CD14-positive monocyte (primary cell): ENCODE measurements at regions not wholly inside any gene's neighbourhood (a gene's known extent, or its start where the extent isn't known, plus 50 kb on each side); places are given as distances from the start of the nearest gene placed in this dataset.

ENCODE experiments used
- DNase-seq, 3 donors: peaks; one replicate each; pipeline ENCODE4 v3.0.0-alpha.2; 2011 to 2022
- H2AFZ ChIP-seq: 2 replicates; pipeline ENCODE4 v1.6.0; 2012; ENCODE audit warnings: mild to moderate bottlenecking, low read depth, low read length, inconsistent platforms; ENCODE audit not compliant: insufficient read depth, poor library complexity, severe bottlenecking
- H3K27ac ChIP-seq, 2 donors: 1 replicate in 1 of 2; 2 replicates in 1 of 2; pipeline ENCODE4 v1.5.1; 2012 to 2013; ENCODE audit warnings: low read length in 2 of 2, control low read depth in 1 of 2, inconsistent platforms in 1 of 2, low read depth in 1 of 2, mild to moderate bottlenecking in 1 of 2
- H3K27me3 ChIP-seq, 2 donors: one replicate each; pipeline versions ENCODE4 v1.6.0 to v1.6.1; 2011 to 2013; ENCODE audit warnings: low read length in 2 of 2; ENCODE audit not compliant: control insufficient read depth in 2 of 2, insufficient read depth in 2 of 2
- H3K36me3 ChIP-seq, 2 donors: replicated peaks in 1 of 2; 1 replicate in 1 of 2; 2 replicates in 1 of 2; pipeline versions ENCODE4 v1.5.1 to v1.6.1; 2012 to 2013; ENCODE audit warnings: low read length in 2 of 2, control low read depth in 1 of 2, inconsistent platforms in 1 of 2, mild to moderate bottlenecking in 1 of 2; ENCODE audit not compliant: insufficient read depth in 2 of 2, control insufficient read depth in 1 of 2
- H3K4me1 ChIP-seq, 2 donors: 1 replicate in 1 of 2; 2 replicates in 1 of 2; pipeline versions ENCODE4 v1.5.1 to v1.6.1; 2012 to 2013; ENCODE audit warnings: low read length in 2 of 2, control low read depth in 1 of 2, inconsistent platforms in 1 of 2, mild to moderate bottlenecking in 1 of 2, moderate library complexity in 1 of 2; ENCODE audit not compliant: insufficient read depth in 2 of 2, control insufficient read depth in 1 of 2
- H3K4me2 ChIP-seq: replicated peaks from 2 replicates; pipeline ENCODE3; 2012; ENCODE audit warnings: low read length, moderate library complexity, mild to moderate bottlenecking; ENCODE audit not compliant: poor library complexity, severe bottlenecking; ENCODE audit errors: extremely low read depth
- H3K4me3 ChIP-seq, 3 experiments: fragments of 200-600 bp in 1 of 3; sonication (generic) in 1 of 3; replicated peaks in 1 of 3; 1 replicate in 2 of 3; 2 replicates in 1 of 3; pipeline ENCODE4 v1.5.1; 2011 to 2013; ENCODE audit warnings: low read length in 3 of 3, mild to moderate bottlenecking in 3 of 3, control low read depth in 2 of 3, low read depth in 2 of 3, inconsistent platforms in 1 of 3, moderate library complexity in 1 of 3
- H3K79me2 ChIP-seq: 2 replicates; pipeline ENCODE4 v1.6.0; 2012; ENCODE audit warnings: mild to moderate bottlenecking, control low read depth, inconsistent platforms, low read length, moderate library complexity; ENCODE audit not compliant: insufficient read depth
- H3K9ac ChIP-seq: 2 replicates; pipeline ENCODE4 v1.6.0; 2017; ENCODE audit warnings: low read length, mild to moderate bottlenecking; ENCODE audit not compliant: insufficient read depth, poor library complexity, severe bottlenecking
- H3K9me3 ChIP-seq, 2 donors: replicated peaks in 1 of 2; 1 replicate in 1 of 2; 2 replicates in 1 of 2; pipeline versions ENCODE4 v1.5.1 to v1.6.1; 2012 to 2013; ENCODE audit warnings: low read length in 2 of 2, control low read depth in 1 of 2; ENCODE audit not compliant: control insufficient read depth in 1 of 2, insufficient read depth in 1 of 2
- H4K20me1 ChIP-seq: 2 replicates; pipeline ENCODE4 v1.6.0; 2012; ENCODE audit warnings: mild to moderate bottlenecking, low read length, control low read depth, moderate library complexity; ENCODE audit not compliant: insufficient read depth
- H3K27ac Mint-ChIP-seq, 7 donors: one replicate each; pipeline ENCODE4 v1.8.0; 2020; ENCODE audit warnings: mild to moderate bottlenecking in 7 of 7, mixed read lengths in 7 of 7, moderate library complexity in 6 of 7, inconsistent platforms in 2 of 7
- H3K27me3 Mint-ChIP-seq, 3 donors: one replicate each; pipeline ENCODE4 v1.8.0; 2021 to 2022; ENCODE audit warnings: low read depth in 3 of 3, mild to moderate bottlenecking in 3 of 3, mixed read lengths in 3 of 3, moderate library complexity in 3 of 3, inconsistent platforms in 1 of 3
- H3K36me3 Mint-ChIP-seq, 2 donors: one replicate each; pipeline ENCODE4 v1.8.0; 2020; ENCODE audit warnings: mixed read lengths in 2 of 2, inconsistent platforms in 1 of 2, mild to moderate bottlenecking in 1 of 2
- H3K4me1 Mint-ChIP-seq: one replicate; pipeline ENCODE4 v1.8.0; 2020; ENCODE audit warnings: mild to moderate bottlenecking, mixed read lengths
- H3K4me3 Mint-ChIP-seq, 2 donors: one replicate each; pipeline ENCODE4 v1.8.0; 2020; ENCODE audit warnings: mild to moderate bottlenecking in 2 of 2, mixed read lengths in 2 of 2, moderate library complexity in 1 of 2
- H3K9me3 Mint-ChIP-seq, 7 donors: one replicate each; pipeline ENCODE4 v1.8.0; 2020 to 2022; ENCODE audit warnings: mixed read lengths in 7 of 7, mild to moderate bottlenecking in 6 of 7, moderate library complexity in 6 of 7, inconsistent platforms in 2 of 7
- CTCF ChIP-seq: fragments of 200-600 bp; IDR thresholded peaks from one replicate; pipeline ENCODE4 v1.8.0; 2022; ENCODE audit warnings: antibody characterized with exemption, mild to moderate bottlenecking
- WGBS: methylation state at CpG from one replicate; pipeline ENCODE4 v1.1.5; 2013; ENCODE audit warnings: missing lambda C conversion rate; ENCODE audit not compliant: insufficient coverage; 5-methylcytosine and 5-hydroxymethylcytosine counted together
- intact Hi-C, 2 donors: fragments of 100-400 bp; cut with micrococcal nuclease; formaldehyde crosslinking; loops; one replicate each; pipeline versions ENCODE4 v1.15.0 to v1.15.1; 2023

GRCh38 chr1:4017636-4018365 is 117.7 kb upstream of the C1orf174 start:
- DNase-seq, result no peak
- Histone ChIP-seq H3K4me2 (no peak overlapping the region), H3K9me3 (no peaks in the 10 kb centered on the region), H3K9ac (no peak overlapping the region), H3K79me2 (no peaks in the 10 kb centered on the region), H2AFZ (no peak overlapping the region), H4K20me1 (no peaks in the 10 kb centered on the region), H3K27ac (no peak overlapping the region), H3K4me1 (no peaks in the 10 kb centered on the region), H3K36me3 (no peaks in the 10 kb centered on the region), H3K27me3 (no peaks in the 10 kb centered on the region), H3K4me3 (no peak overlapping the region)
- Mint-ChIP-seq H3K27me3 (peaks cover 2 to 10% (median 2%) of the 10 kb centered on the region in 3 donors), H3K4me3 (no peak overlapping the region), H3K4me1 (no peaks in the 10 kb centered on the region), H3K9me3 (peaks cover 0 to 5% (median 0%) of the 10 kb centered on the region in 7 donors), H3K27ac (no peak overlapping the region), H3K36me3 (no peaks in the 10 kb centered on the region)
- intact Hi-C loops, result no loop called here
- WGBS, result 76% methylated on average over 10 of the region's 12 CpGs
- no peak for TF ChIP-seq CTCF

GRCh38 chr1:4018466-4019146 is 118.5 kb upstream of the C1orf174 start:
- TF ChIP-seq CTCF, result no peak
- no peaks in the 10 kb centered on the region for H3K4me1 ChIP-seq
- no peaks in the 10 kb centered on the region for H3K79me2 ChIP-seq
- Mint-ChIP-seq H3K27me3 (peaks cover 2 to 12% (median 2%) of the 10 kb centered on the region in 3 donors), H3K9me3 (peaks cover 0 to 5% (median 0%) of the 10 kb centered on the region in 7 donors), H3K36me3 (no peaks in the 10 kb centered on the region), H3K4me3 (no peak overlapping the region), H3K27ac (no peak overlapping the region), H3K4me1 (no peaks in the 10 kb centered on the region)
- no peaks in the 10 kb centered on the region for H3K27me3 ChIP-seq
- no peak overlapping the region for H3K9ac ChIP-seq
- H3K4me2 ChIP-seq, result no peak overlapping the region
- no peak overlapping the region for H2AFZ ChIP-seq
- no peak for DNase-seq
- 92% methylated on average over 24 of the region's 25 CpGs for WGBS
- no peaks in the 10 kb centered on the region for H3K36me3 ChIP-seq
- no peak overlapping the region for H3K4me3 ChIP-seq
- H3K27ac ChIP-seq, result no peak overlapping the region
- no peaks in the 10 kb centered on the region for H4K20me1 ChIP-seq
- intact Hi-C loops, result no loop called here
- no peaks in the 10 kb centered on the region for H3K9me3 ChIP-seq
